Stimulated activated CD8-positive, alpha-beta memory T cell treated with anti-CD3 and anti-CD28 coated beads, Interleukin-7, amount 100 ng/mL, for 1 hour (primary cell): ENCODE measurements at regions not wholly inside any gene's neighbourhood (a gene's known extent, or its start where the extent isn't known, plus 50 kb on each side); places are given as distances from the start of the nearest gene placed in this dataset.
"Not testable (repeated sequence)": the region's sequence is repeated elsewhere in the genome, so short reads cannot be mapped to it uniquely, and the experiment has no call there.

ENCODE experiments used
- DNase-seq, 2 donors: peaks; one replicate each; pipeline ENCODE4 v3.0.0-alpha.2; 2020; ENCODE audit warnings: low read depth in 2 of 2

- DNase-seq: no peak
Observed at GRCh38 chr2:16090650-16091575, 150.6 kb downstream of the MYCN start.

DNA sequence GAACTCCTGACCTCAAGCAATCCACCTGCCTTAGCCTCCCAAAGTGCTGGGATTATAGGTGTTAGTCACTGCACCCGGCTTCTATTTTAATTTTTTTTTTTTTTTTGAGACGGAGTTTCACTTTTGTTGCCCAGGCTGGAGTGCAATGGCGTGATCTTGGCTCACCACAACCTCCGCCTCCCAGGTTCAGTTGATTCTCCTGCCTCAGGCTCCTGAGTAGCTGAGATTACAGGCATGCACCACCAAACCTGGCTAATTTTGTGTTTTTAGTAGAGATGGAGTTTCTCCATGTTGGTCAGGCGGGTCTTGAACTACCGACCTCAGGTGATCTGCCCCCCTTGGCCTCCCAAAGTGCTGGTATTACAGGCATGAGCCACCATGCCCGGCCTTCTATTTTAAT, 149.1 kb downstream of the MYCN start:
- DNase-seq: not testable (repeated sequence)

GRCh38 chr2:16088802-16089112, 148.4 kb downstream of the MYCN start:
- no peak for DNase-seq

GRCh38 chr2:16088035-16088801, 147.9 kb downstream of the MYCN start:
- DNase-seq: no peak

DNA sequence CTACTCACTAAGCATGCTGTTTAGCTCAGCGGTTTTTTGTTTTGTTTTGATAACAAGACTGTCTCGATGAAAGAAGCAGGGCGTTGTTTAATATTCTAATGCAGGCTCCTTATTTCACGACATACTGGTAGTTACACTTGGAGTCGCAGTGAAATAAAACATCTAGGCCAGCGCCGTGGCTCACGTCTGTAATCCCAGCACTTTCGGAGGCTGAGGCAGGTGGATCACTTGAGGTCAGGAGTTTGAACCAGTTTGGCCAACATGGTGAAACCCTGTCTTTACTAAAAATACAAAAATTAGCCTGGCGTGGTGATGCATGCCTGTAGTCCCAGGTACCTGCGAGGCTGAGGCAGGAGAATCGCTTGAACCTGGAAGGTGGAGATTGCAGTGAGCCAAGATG, 145.8 kb downstream of the MYCN start:
- not testable (repeated sequence) for DNase-seq

DNA sequence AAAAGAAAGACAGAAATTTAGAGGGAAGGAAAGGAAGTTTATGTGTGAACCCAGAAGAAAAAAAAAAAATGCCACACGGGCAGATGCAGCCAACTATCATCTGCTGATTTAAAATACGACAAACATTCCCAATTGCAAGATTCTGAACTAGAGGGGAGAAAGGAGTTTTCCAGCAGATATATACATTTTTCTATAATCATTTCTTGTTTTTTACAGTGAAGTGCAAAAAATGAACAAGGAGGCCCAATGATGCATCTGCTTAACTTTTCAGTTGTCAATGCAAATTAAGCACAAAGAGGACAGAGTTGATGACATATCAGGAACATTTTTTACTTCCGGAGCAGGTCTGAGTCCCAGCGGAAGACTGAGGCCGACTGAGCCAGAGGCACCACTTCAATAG, 144.7 kb downstream of the MYCN start:
- no peak for DNase-seq

GRCh38 chr2:16084274-16084673, 143.9 kb downstream of the MYCN start:
- no peak for DNase-seq

- no peak for DNase-seq
Observed at GRCh38 chr2:16082276-16082675, 141.9 kb downstream of the MYCN start.

- DNase-seq: no peak
Observed at GRCh38 chr2:16081316-16082200, 141.2 kb downstream of the MYCN start.

DNA sequence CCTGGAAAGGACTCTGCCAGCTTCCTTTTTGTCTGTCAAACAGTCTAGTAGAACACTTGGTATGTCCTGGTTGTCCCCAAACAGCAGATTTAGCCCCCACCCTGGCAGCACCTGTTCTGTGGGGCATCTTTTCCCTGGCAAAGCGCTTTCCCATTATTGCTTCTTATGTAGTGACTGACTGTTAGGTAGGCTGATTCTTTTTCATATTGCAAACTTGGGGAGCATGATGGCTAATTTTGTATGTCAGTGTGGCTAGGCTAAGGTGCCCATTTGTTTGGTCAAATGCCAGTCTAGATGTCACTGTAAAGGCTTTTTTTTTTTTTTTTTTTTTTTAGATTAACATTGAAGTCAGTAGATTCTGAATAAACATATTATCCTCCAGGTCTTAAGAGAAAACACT, 140.2 kb downstream of the MYCN start:
- no peak for DNase-seq

DNA sequence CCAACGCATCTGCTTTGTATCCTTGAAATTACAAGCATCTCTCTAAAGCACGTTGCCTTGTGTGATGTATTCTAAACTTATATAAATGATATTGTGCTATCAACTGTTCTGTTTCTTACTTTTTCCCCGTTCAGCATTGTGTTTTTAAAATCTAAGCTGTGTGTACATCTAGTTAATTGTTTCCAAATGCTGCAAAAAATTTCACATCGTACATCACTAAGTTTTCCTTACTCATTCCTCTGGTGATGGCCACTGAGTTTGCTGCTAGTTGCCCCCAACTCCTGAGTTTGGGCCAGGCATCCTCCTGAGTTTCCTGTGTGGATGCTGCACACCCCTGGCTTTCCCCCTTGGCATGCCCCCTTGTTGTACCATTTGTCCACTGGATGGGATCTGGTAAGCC, 139.7 kb downstream of the MYCN start:
- no peak for DNase-seq

DNA sequence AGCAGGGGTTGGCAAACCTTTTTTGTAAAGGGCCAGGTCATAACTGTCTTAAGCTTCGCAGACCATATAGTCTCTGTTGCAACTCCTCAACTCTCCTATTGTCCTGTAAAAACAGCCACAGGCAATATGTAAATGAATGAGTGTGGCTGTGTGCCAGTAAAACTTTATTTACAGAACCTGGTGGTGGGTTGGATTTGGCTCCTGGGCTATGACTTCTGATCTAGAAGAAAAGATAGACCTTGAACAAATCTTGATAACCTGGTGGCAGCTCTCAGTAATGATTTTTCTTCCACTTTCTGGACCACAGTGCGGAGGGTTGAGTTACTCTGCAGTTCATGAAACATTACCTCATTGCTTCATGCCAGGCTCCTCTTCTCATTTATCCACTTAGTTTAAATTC, 139.3 kb downstream of the MYCN start:
- DNase-seq: no peak

DNA sequence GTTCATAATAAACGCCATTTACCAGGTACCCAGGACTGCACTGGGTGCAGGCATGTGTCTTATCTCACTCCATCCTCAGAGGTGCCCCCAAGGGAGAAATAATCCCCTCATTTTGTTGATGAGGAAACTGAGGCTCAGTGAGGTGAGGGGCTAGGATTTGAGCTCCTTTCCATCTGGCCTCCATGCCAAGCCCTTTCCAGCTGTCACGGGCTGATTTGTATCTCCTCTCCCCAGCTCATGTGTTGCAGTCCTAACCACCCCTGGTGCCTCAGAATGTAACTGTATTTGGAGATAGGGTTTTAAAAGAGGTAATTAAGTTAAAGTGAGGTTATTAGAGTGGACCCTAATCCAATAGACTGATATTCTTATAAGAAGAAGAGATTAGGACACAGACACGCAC, 137.3 kb downstream of the MYCN start:
- DNase-seq: no peak

GRCh38 chr2:16076911-16077310, 136.6 kb downstream of the MYCN start:
- no peak for DNase-seq

- no peak for DNase-seq
Observed at GRCh38 chr2:16075045-16076012, 135.0 kb downstream of the MYCN start.

GRCh38 chr2:16073921-16074425, 133.6 kb downstream of the MYCN start:
- DNase-seq: no peak

DNA sequence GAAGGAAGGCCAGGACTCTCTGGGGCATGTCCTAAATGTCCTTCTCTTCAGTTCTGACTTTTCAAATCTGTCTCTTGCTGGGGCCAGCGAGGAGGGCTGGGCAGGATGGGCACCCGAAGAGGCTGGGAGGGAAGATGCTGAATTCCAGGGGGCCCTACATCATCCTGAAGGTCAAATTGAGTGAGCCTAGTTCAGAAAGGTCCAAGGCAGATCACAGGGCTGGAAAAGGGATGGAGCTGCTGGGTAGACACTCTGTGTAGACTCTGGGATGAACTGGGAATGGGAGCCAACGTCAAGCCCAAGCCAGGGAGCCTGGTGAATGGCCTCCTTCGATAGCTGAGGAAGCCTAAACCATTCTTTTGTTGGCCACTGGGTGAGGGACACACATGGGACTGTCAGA, 133.1 kb downstream of the MYCN start:
- DNase-seq: no peak

- DNase-seq: no peak
Observed at GRCh38 chr2:16072638-16073290, 132.4 kb downstream of the MYCN start.

DNA sequence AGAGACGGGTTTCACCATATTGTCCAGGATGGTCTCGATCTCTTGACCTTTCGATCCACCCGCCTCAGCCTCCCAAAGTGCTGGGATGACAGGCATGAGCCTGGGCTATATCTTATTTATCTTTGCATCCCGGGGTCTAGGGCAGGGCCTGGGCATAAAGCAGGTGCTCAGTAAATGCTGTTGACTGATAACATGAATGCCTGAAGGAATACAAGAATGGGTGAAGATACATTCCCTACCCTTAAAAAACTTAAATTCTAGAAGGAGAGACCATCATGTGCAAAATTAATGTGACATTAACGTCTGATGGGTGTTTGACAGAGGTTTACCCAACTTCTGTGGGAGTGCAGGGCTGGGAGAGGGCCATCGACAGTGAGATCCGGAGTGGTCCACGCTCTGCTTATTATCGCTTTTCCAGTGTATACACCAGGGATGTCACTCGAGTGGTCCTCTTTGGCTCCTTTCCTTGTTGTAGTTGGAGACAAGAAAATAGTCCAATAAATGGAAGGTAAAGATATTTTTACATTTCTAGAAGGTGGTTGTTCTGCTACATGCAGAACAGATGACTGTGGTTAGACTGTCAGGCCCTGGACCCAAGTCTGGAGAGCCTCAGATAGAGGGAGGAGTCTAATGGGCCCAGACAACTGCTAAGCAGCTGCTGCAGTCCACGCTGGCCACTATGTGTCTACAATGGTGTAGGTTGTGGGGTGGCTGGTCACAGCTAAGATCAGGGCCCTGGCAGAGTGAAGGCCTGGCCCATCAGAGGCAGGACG, 131.7 kb downstream of the MYCN start:
- no peak for DNase-seq
